ENCODE measurements at regions not wholly inside any gene's neighbourhood (a gene's known extent, or its start where the extent isn't known, plus 50 kb on each side); places are given as distances from the start of the nearest gene placed in this dataset.
"Not testable (repeated sequence)": the region's sequence is repeated elsewhere in the genome, so short reads cannot be mapped to it uniquely, and the experiment has no call there.

DNA sequence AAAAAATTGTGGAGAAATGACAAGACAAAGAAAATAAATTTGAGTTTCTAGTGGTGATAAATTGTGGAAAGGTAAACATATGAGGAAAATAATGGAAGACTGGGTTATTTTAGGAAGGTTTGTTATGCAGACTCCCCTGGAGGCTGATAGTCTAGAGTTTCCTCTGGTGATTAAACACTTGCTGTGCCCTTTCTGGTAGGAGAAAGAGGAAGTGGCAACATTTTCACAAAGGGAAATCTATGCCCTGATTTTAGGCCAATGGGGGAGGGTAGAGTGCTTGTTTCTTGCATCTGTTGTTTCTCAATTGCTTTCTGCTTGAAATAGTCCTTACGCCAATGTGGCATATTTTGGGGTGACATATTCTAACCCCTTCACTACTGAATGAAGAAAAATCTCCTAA, 129.1 kb upstream of the DOK5 start:
- Histone ChIP-seq H3K36me3 (ENCODE audit: control insufficient read depth in 3 of 3, insufficient read depth in 2 of 3, low read depth in 1 of 3, low read length in 3 of 3) (no peaks in the 10 kb centered on the region), H3K9me3 (ENCODE audit: control insufficient read depth in 2 of 2, insufficient read depth in 1 of 2, low read depth in 1 of 2, low read length in 1 of 2) (no peaks in the 10 kb centered on the region), H3K27ac (ENCODE audit: low read depth in 1 of 3, low read length in 2 of 3) (no peak overlapping the region), H3K27me3 (ENCODE audit: control insufficient read depth in 3 of 3, insufficient read depth in 3 of 3, low read length in 3 of 3) (no peaks in the 10 kb centered on the region), H3K4me3 (ENCODE audit: low read depth in 1 of 3, low read length in 3 of 3) (no peak overlapping the region), H3K4me1 (ENCODE audit: control insufficient read depth in 3 of 3, insufficient read depth in 2 of 3, low read depth in 1 of 3, low read length in 2 of 3) (no peaks in the 10 kb centered on the region)
- FAIRE-seq (no peak), DNase-seq (no peak)
- WGBS, 3 donors, result 91 to 96% (median 91%) methylated on average over 1 of the region's 1 CpG

DNA sequence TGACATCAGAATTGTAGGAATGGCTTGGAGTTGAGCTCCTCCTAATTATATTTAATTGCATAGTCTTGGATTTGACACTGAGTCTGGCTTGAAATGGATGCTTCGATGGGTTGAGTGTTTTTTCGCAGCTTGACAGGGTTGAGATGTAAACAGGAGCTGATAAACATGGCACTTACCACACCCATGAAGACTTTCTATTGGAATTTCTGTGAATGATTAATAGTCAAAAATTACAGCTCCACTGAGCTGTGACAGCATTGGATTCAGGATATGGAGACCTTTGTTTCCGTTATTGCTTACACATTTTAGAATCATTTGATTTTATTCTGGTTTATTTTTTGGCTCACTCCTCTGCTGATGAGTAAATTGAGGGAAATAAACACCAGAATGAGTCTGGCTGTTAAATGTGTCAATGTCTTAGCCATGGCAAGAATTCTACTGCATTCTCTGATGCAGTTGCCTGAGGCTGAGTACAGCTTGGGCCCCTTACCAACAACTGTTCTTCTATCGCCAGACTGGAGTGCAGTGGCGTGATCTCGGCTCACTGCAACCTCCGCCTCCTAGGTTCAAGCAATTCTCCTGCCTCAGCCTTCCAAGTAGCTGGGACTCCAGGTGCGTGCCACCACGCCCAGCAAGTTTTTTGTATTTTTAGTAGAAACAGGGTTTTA, 128.1 kb upstream of the DOK5 start:
- Histone ChIP-seq H3K4me1 (ENCODE audit: control insufficient read depth in 3 of 3, insufficient read depth in 2 of 3, low read depth in 1 of 3, low read length in 2 of 3) (no peaks in the 10 kb centered on the region), H3K36me3 (ENCODE audit: control insufficient read depth in 3 of 3, insufficient read depth in 2 of 3, low read depth in 1 of 3, low read length in 3 of 3) (no peaks in the 10 kb centered on the region), H3K9me3 (ENCODE audit: control insufficient read depth in 2 of 2, insufficient read depth in 1 of 2, low read depth in 1 of 2, low read length in 1 of 2) (no peaks in the 10 kb centered on the region), H3K4me3 (ENCODE audit: low read depth in 1 of 3, low read length in 3 of 3) (no peak overlapping the region), H3K27ac (ENCODE audit: low read depth in 1 of 3, low read length in 2 of 3) (no peak overlapping the region), H3K27me3 (ENCODE audit: control insufficient read depth in 3 of 3, insufficient read depth in 3 of 3, low read length in 3 of 3) (no peaks in the 10 kb centered on the region)
- FAIRE-seq (no peak), DNase-seq (no peak)
- 65 to 77% (median 70%) methylated on average over 9 of the region's 9 CpGs for WGBS, 3 donors

DNA sequence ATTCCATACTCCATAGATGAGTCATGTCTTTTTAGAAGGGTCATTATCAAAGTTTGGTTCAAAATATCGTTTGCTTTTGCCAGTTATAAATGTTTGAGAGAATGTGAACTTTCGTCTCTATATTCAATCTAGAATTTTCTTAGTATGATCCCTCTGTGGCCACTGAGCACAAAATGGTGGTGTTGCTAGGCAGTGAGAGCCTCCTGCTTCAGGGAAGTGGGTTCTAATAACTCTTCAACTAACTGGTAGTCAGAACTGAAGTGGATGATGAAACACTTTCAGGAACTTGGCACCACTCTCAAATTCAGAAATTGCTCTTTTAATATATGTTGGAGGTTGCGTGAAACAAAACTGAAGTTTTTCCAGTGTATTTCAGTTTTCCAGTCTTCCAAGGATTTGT, 125.0 kb upstream of the DOK5 start:
- Histone ChIP-seq H3K4me3 (ENCODE audit: low read depth in 1 of 3, low read length in 3 of 3) (no peak overlapping the region), H3K36me3 (ENCODE audit: control insufficient read depth in 3 of 3, insufficient read depth in 2 of 3, low read depth in 1 of 3, low read length in 3 of 3) (no peaks in the 10 kb centered on the region), H3K4me1 (ENCODE audit: control insufficient read depth in 3 of 3, insufficient read depth in 2 of 3, low read depth in 1 of 3, low read length in 2 of 3) (no peaks in the 10 kb centered on the region), H3K9me3 (ENCODE audit: control insufficient read depth in 2 of 2, insufficient read depth in 1 of 2, low read depth in 1 of 2, low read length in 1 of 2) (no peaks in the 10 kb centered on the region), H3K27me3 (ENCODE audit: control insufficient read depth in 3 of 3, insufficient read depth in 3 of 3, low read length in 3 of 3) (no peaks in the 10 kb centered on the region), H3K27ac (ENCODE audit: low read depth in 1 of 3, low read length in 2 of 3) (no peak overlapping the region)
- FAIRE-seq (no peak), DNase-seq (no peak)
- 49 to 65% (median 60%) methylated on average over 3 of the region's 3 CpGs for WGBS, 3 donors

DNA sequence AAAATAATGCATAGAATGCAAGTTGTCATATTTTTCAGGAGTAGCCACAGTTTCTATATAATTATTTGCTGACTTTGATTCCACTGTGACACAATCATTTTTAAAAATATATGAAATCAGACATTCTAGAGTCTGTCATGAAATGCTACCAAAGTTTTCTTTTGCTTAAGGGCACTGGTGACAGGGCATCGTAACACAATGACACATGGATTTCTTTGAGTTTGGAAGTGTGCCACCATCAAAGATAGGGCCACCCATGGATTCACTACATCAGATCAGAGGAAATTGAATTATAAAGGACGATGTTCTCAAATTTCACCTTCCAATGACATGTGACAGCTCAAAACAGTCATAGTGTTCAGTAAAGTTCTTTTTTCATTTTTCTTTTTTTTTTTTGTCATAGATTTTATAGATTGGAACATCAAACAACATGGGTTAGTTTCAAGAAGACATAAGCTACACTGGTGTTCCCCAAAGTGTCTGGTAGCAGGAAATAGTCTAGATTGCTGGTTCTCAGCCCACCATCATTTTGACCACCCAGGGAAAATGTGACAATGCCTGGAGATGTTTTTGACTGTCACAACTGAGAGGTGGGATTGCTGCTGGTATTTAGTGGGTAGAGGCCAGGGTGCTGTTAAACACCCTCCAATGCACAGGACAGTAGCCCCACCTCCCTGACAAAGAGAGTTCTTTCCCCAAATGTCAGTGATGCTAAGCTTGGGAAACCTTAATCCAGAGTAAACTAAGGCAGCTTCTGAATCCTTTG, 123.8 kb upstream of the DOK5 start:
- no peak overlapping the region for H3K4me3 ChIP-seq (ENCODE audit: low read depth in 1 of 3, low read length in 3 of 3)
- H3K4me1 ChIP-seq (ENCODE audit: control insufficient read depth in 3 of 3, insufficient read depth in 2 of 3, low read depth in 1 of 3, low read length in 2 of 3), result no peaks in the 10 kb centered on the region
- H3K27me3 ChIP-seq (ENCODE audit: control insufficient read depth in 3 of 3, insufficient read depth in 3 of 3, low read length in 3 of 3), result no peaks in the 10 kb centered on the region
- H3K9me3 ChIP-seq (ENCODE audit: control insufficient read depth in 2 of 2, insufficient read depth in 1 of 2, low read depth in 1 of 2, low read length in 1 of 2), result no peaks in the 10 kb centered on the region
- H3K36me3 ChIP-seq (ENCODE audit: control insufficient read depth in 3 of 3, insufficient read depth in 2 of 3, low read depth in 1 of 3, low read length in 3 of 3), result no peaks in the 10 kb centered on the region
- FAIRE-seq, result no peak
- WGBS, 3 donors, result 74 to 86% (median 77%) methylated on average over 2 of the region's 2 CpGs
- DNase-seq, result no peak
- no peak overlapping the region for H3K27ac ChIP-seq (ENCODE audit: low read depth in 1 of 3, low read length in 2 of 3)

- H3K9me3 ChIP-seq (ENCODE audit: control insufficient read depth in 2 of 2, insufficient read depth in 1 of 2, low read depth in 1 of 2, low read length in 1 of 2); FAIRE-seq; DNase-seq; H3K4me1 ChIP-seq (ENCODE audit: control insufficient read depth in 3 of 3, insufficient read depth in 2 of 3, low read depth in 1 of 3, low read length in 2 of 3); H3K36me3 ChIP-seq (ENCODE audit: control insufficient read depth in 3 of 3, insufficient read depth in 2 of 3, low read depth in 1 of 3, low read length in 3 of 3); H3K27ac ChIP-seq (ENCODE audit: low read depth in 1 of 3, low read length in 2 of 3); H3K27me3 ChIP-seq (ENCODE audit: control insufficient read depth in 3 of 3, insufficient read depth in 3 of 3, low read length in 3 of 3); H3K4me3 ChIP-seq (ENCODE audit: low read depth in 1 of 3, low read length in 3 of 3): not testable (repeated sequence)
- WGBS, 3 donors, result 82 to 89% (median 87%) methylated on average over 7 of the region's 7 CpGs
Observed at GRCh38 chr20:54352541-54352940, 122.9 kb upstream of the DOK5 start.

- no peak overlapping the region for H3K27ac ChIP-seq (ENCODE audit: low read depth in 1 of 3, low read length in 2 of 3)
- DNase-seq (no peak), FAIRE-seq (no peak)
- H3K4me1 ChIP-seq (ENCODE audit: control insufficient read depth in 3 of 3, insufficient read depth in 2 of 3, low read depth in 1 of 3, low read length in 2 of 3), result no peaks in the 10 kb centered on the region
- H3K27me3 ChIP-seq (ENCODE audit: control insufficient read depth in 3 of 3, insufficient read depth in 3 of 3, low read length in 3 of 3), result no peaks in the 10 kb centered on the region
- no peaks in the 10 kb centered on the region for H3K9me3 ChIP-seq (ENCODE audit: control insufficient read depth in 2 of 2, insufficient read depth in 1 of 2, low read depth in 1 of 2, low read length in 1 of 2)
- H3K4me3 ChIP-seq (ENCODE audit: low read depth in 1 of 3, low read length in 3 of 3), result no peak overlapping the region
- no peaks in the 10 kb centered on the region for H3K36me3 ChIP-seq (ENCODE audit: control insufficient read depth in 3 of 3, insufficient read depth in 2 of 3, low read depth in 1 of 3, low read length in 3 of 3)
- 54 to 80% (median 56%) methylated on average over 4 of the region's 4 CpGs for WGBS, 3 donors
Observed at GRCh38 chr20:54353292-54353691, 122.1 kb upstream of the DOK5 start.

DNA sequence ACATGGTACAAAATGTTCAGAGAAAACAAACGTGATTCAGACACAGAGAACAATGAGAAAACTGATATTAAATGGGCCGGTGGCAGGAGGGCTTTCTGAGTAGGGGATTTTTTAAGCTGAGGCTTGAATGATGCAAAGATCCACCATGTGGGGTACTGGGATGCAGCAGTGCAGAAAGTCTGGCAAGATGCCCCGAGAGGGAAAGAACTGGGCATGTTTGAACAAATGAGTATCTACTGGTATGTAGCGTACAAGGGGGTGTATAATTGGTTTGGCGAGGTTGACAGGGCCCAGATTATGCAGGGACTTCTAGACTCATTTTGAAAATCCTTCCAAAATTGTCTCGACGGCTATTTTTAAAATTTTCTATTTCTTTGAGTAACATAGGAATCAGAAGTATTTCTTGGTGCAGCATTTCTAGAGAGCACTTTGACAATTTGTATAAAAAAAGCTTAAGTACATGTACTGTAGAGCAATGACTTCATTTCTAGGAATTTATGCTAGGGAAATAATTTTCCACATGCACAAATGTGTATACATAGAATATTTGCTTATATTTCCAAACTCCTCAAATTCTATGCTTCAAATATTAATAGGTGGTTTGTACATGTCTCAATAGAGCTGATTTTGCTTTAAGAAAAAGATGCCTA, 119.6 kb upstream of the DOK5 start:
- H3K4me3 ChIP-seq (ENCODE audit: low read depth in 1 of 3, low read length in 3 of 3), result no peak overlapping the region
- H3K27ac ChIP-seq (ENCODE audit: low read depth in 1 of 3, low read length in 2 of 3), result no peak overlapping the region
- no peaks in the 10 kb centered on the region for H3K27me3 ChIP-seq (ENCODE audit: control insufficient read depth in 3 of 3, insufficient read depth in 3 of 3, low read length in 3 of 3)
- no peak for FAIRE-seq
- no peaks in the 10 kb centered on the region for H3K9me3 ChIP-seq (ENCODE audit: control insufficient read depth in 2 of 2, insufficient read depth in 1 of 2, low read depth in 1 of 2, low read length in 1 of 2)
- WGBS, 3 donors, result 58 to 72% (median 67%) methylated on average over 7 of the region's 7 CpGs
- no peaks in the 10 kb centered on the region for H3K4me1 ChIP-seq (ENCODE audit: control insufficient read depth in 3 of 3, insufficient read depth in 2 of 3, low read depth in 1 of 3, low read length in 2 of 3)
- DNase-seq, result no peak
- no peaks in the 10 kb centered on the region for H3K36me3 ChIP-seq (ENCODE audit: control insufficient read depth in 3 of 3, insufficient read depth in 2 of 3, low read depth in 1 of 3, low read length in 3 of 3)

- H3K36me3 ChIP-seq (ENCODE audit: control insufficient read depth in 3 of 3, insufficient read depth in 2 of 3, low read depth in 1 of 3, low read length in 3 of 3), result no peaks in the 10 kb centered on the region
- H3K4me3 ChIP-seq (ENCODE audit: low read depth in 1 of 3, low read length in 3 of 3), result no peak overlapping the region
- DNase-seq, result no peak
- H3K4me1 ChIP-seq (ENCODE audit: control insufficient read depth in 3 of 3, insufficient read depth in 2 of 3, low read depth in 1 of 3, low read length in 2 of 3), result no peaks in the 10 kb centered on the region
- no peaks in the 10 kb centered on the region for H3K27me3 ChIP-seq (ENCODE audit: control insufficient read depth in 3 of 3, insufficient read depth in 3 of 3, low read length in 3 of 3)
- no peaks in the 10 kb centered on the region for H3K9me3 ChIP-seq (ENCODE audit: control insufficient read depth in 2 of 2, insufficient read depth in 1 of 2, low read depth in 1 of 2, low read length in 1 of 2)
- FAIRE-seq, result no peak
- H3K27ac ChIP-seq (ENCODE audit: low read depth in 1 of 3, low read length in 2 of 3), result no peak overlapping the region
Observed at GRCh38 chr20:54356801-54357200, 118.6 kb upstream of the DOK5 start.

All from small intestine (tissue), 7 donors.